ENCODE measurements at regions not wholly inside any gene's neighbourhood (a gene's known extent, or its start where the extent isn't known, plus 50 kb on each side); places are given as distances from the start of the nearest gene placed in this dataset.

GRCh38 chr20:12617076-12617475, 391.7 kb upstream of the SPTLC3 start:
- Histone ChIP-seq H3K9ac (ENCODE audit: low read length in 2 of 2) (no peak overlapping the region), H3K36me3 (ENCODE audit: control insufficient read depth in 2 of 2, insufficient read depth in 2 of 2, low read length in 2 of 2) (no peaks in the 10 kb centered on the region), H3K27ac (ENCODE audit: low read length) (no peak overlapping the region), H3K9me3 (ENCODE audit: control insufficient read depth in 2 of 2, low read length in 2 of 2) (peaks cover 0 to 4% of the 10 kb centered on the region in 2 donors), H3K4me1 (ENCODE audit: control insufficient read depth, insufficient read depth, low read length) (no peaks in the 10 kb centered on the region), H3K27me3 (ENCODE audit: control insufficient read depth in 1 of 2, insufficient read depth in 2 of 2, low read length in 2 of 2) (no peaks in the 10 kb centered on the region), H3K4me3 (ENCODE audit: low read length in 2 of 2) (no peak overlapping the region)

GRCh38 chr20:12623870-12624269, 384.9 kb upstream of the SPTLC3 start:
- no peaks in the 10 kb centered on the region for H3K36me3 ChIP-seq (ENCODE audit: control insufficient read depth in 2 of 2, insufficient read depth in 2 of 2, low read length in 2 of 2)
- no peak overlapping the region for H3K9ac ChIP-seq (ENCODE audit: low read length in 2 of 2)
- no peak overlapping the region for H3K27ac ChIP-seq (ENCODE audit: low read length)
- no peaks in the 10 kb centered on the region for H3K9me3 ChIP-seq (ENCODE audit: control insufficient read depth in 2 of 2, low read length in 2 of 2)
- H3K27me3 ChIP-seq (ENCODE audit: control insufficient read depth in 1 of 2, insufficient read depth in 2 of 2, low read length in 2 of 2) = no peaks in the 10 kb centered on the region
- no peak overlapping the region for H3K4me3 ChIP-seq (ENCODE audit: low read length in 2 of 2)
- no peaks in the 10 kb centered on the region for H3K4me1 ChIP-seq (ENCODE audit: control insufficient read depth, insufficient read depth, low read length)

GRCh38 chr20:12627485-12627884, 381.3 kb upstream of the SPTLC3 start:
- Histone ChIP-seq H3K36me3 (ENCODE audit: control insufficient read depth in 2 of 2, insufficient read depth in 2 of 2, low read length in 2 of 2) (no peaks in the 10 kb centered on the region), H3K27me3 (ENCODE audit: control insufficient read depth in 1 of 2, insufficient read depth in 2 of 2, low read length in 2 of 2) (no peaks in the 10 kb centered on the region), H3K4me1 (ENCODE audit: control insufficient read depth, insufficient read depth, low read length) (no peaks in the 10 kb centered on the region), H3K27ac (ENCODE audit: low read length) (no peak overlapping the region), H3K4me3 (ENCODE audit: low read length in 2 of 2) (no peak overlapping the region), H3K9me3 (ENCODE audit: control insufficient read depth in 2 of 2, low read length in 2 of 2) (no peaks in the 10 kb centered on the region), H3K9ac (ENCODE audit: low read length in 2 of 2) (no peak overlapping the region)

- Histone ChIP-seq H3K27me3 (ENCODE audit: control insufficient read depth in 1 of 2, insufficient read depth in 2 of 2, low read length in 2 of 2) (no peaks in the 10 kb centered on the region), H3K4me1 (ENCODE audit: control insufficient read depth, insufficient read depth, low read length) (no peaks in the 10 kb centered on the region), H3K4me3 (ENCODE audit: low read length in 2 of 2) (no peak overlapping the region), H3K36me3 (ENCODE audit: control insufficient read depth in 2 of 2, insufficient read depth in 2 of 2, low read length in 2 of 2) (no peaks in the 10 kb centered on the region), H3K9ac (ENCODE audit: low read length in 2 of 2) (no peak overlapping the region), H3K9me3 (ENCODE audit: control insufficient read depth in 2 of 2, low read length in 2 of 2) (no peaks in the 10 kb centered on the region), H3K27ac (ENCODE audit: low read length) (no peak overlapping the region)
Observed at GRCh38 chr20:12638633-12639312, 370.0 kb upstream of the SPTLC3 start.

- Histone ChIP-seq H3K36me3 (ENCODE audit: control insufficient read depth in 2 of 2, insufficient read depth in 2 of 2, low read length in 2 of 2) (no peaks in the 10 kb centered on the region), H3K4me3 (ENCODE audit: low read length in 2 of 2) (no peak overlapping the region), H3K27ac (ENCODE audit: low read length) (no peak overlapping the region), H3K27me3 (ENCODE audit: control insufficient read depth in 1 of 2, insufficient read depth in 2 of 2, low read length in 2 of 2) (no peaks in the 10 kb centered on the region), H3K9ac (ENCODE audit: low read length in 2 of 2) (no peak overlapping the region), H3K4me1 (ENCODE audit: control insufficient read depth, insufficient read depth, low read length) (no peaks in the 10 kb centered on the region), H3K9me3 (ENCODE audit: control insufficient read depth in 2 of 2, low read length in 2 of 2) (no peaks in the 10 kb centered on the region)
Observed at GRCh38 chr20:12640251-12640650, 368.5 kb upstream of the SPTLC3 start.

- H3K9ac ChIP-seq (ENCODE audit: low read length in 2 of 2) = no peak overlapping the region
- H3K9me3 ChIP-seq (ENCODE audit: control insufficient read depth in 2 of 2, low read length in 2 of 2) = no peaks in the 10 kb centered on the region
- H3K4me1 ChIP-seq (ENCODE audit: control insufficient read depth, insufficient read depth, low read length) = no peaks in the 10 kb centered on the region
- no peak overlapping the region for H3K27ac ChIP-seq (ENCODE audit: low read length)
- H3K36me3 ChIP-seq (ENCODE audit: control insufficient read depth in 2 of 2, insufficient read depth in 2 of 2, low read length in 2 of 2) = no peaks in the 10 kb centered on the region
- no peak overlapping the region for H3K4me3 ChIP-seq (ENCODE audit: low read length in 2 of 2)
- no peaks in the 10 kb centered on the region for H3K27me3 ChIP-seq (ENCODE audit: control insufficient read depth in 1 of 2, insufficient read depth in 2 of 2, low read length in 2 of 2)
Observed at GRCh38 chr20:12641619-12642018, 367.2 kb upstream of the SPTLC3 start.

- no peak overlapping the region for H3K4me3 ChIP-seq (ENCODE audit: low read length in 2 of 2)
- H3K27me3 ChIP-seq (ENCODE audit: control insufficient read depth in 1 of 2, insufficient read depth in 2 of 2, low read length in 2 of 2) = no peaks in the 10 kb centered on the region
- H3K9ac ChIP-seq (ENCODE audit: low read length in 2 of 2) = no peak overlapping the region
- H3K27ac ChIP-seq (ENCODE audit: low read length) = no peak overlapping the region
- H3K9me3 ChIP-seq (ENCODE audit: control insufficient read depth in 2 of 2, low read length in 2 of 2) = peaks cover 0 to 4% of the 10 kb centered on the region in 2 donors
- no peaks in the 10 kb centered on the region for H3K4me1 ChIP-seq (ENCODE audit: control insufficient read depth, insufficient read depth, low read length)
- no peaks in the 10 kb centered on the region for H3K36me3 ChIP-seq (ENCODE audit: control insufficient read depth in 2 of 2, insufficient read depth in 2 of 2, low read length in 2 of 2)
Observed at GRCh38 chr20:12644461-12644860, 364.3 kb upstream of the SPTLC3 start.

GRCh38 chr20:12649234-12649633, 359.5 kb upstream of the SPTLC3 start:
- H3K36me3 ChIP-seq (ENCODE audit: control insufficient read depth in 2 of 2, insufficient read depth in 2 of 2, low read length in 2 of 2) = no peaks in the 10 kb centered on the region
- no peaks in the 10 kb centered on the region for H3K27me3 ChIP-seq (ENCODE audit: control insufficient read depth in 1 of 2, insufficient read depth in 2 of 2, low read length in 2 of 2)
- H3K27ac ChIP-seq (ENCODE audit: low read length) = no peak overlapping the region
- H3K9me3 ChIP-seq (ENCODE audit: control insufficient read depth in 2 of 2, low read length in 2 of 2) = peaks cover 0 to 4% of the 10 kb centered on the region in 2 donors
- no peaks in the 10 kb centered on the region for H3K4me1 ChIP-seq (ENCODE audit: control insufficient read depth, insufficient read depth, low read length)
- no peak overlapping the region for H3K9ac ChIP-seq (ENCODE audit: low read length in 2 of 2)
- H3K4me3 ChIP-seq (ENCODE audit: low read length in 2 of 2) = no peak overlapping the region

GRCh38 chr20:12653642-12654041, 355.1 kb upstream of the SPTLC3 start:
- H3K27me3 ChIP-seq (ENCODE audit: control insufficient read depth in 1 of 2, insufficient read depth in 2 of 2, low read length in 2 of 2) = no peaks in the 10 kb centered on the region
- no peak overlapping the region for H3K27ac ChIP-seq (ENCODE audit: low read length)
- H3K36me3 ChIP-seq (ENCODE audit: control insufficient read depth in 2 of 2, insufficient read depth in 2 of 2, low read length in 2 of 2) = no peaks in the 10 kb centered on the region
- H3K4me3 ChIP-seq (ENCODE audit: low read length in 2 of 2) = no peak overlapping the region
- H3K4me1 ChIP-seq (ENCODE audit: control insufficient read depth, insufficient read depth, low read length) = no peaks in the 10 kb centered on the region
- H3K9ac ChIP-seq (ENCODE audit: low read length in 2 of 2) = no peak overlapping the region
- no peaks in the 10 kb centered on the region for H3K9me3 ChIP-seq (ENCODE audit: control insufficient read depth in 2 of 2, low read length in 2 of 2)

GRCh38 chr20:12659942-12660341, 348.8 kb upstream of the SPTLC3 start:
- Histone ChIP-seq H3K27me3 (ENCODE audit: control insufficient read depth in 1 of 2, insufficient read depth in 2 of 2, low read length in 2 of 2) (no peaks in the 10 kb centered on the region), H3K27ac (ENCODE audit: low read length) (no peak overlapping the region), H3K9me3 (ENCODE audit: control insufficient read depth in 2 of 2, low read length in 2 of 2) (no peaks in the 10 kb centered on the region), H3K4me3 (ENCODE audit: low read length in 2 of 2) (no peak overlapping the region), H3K36me3 (ENCODE audit: control insufficient read depth in 2 of 2, insufficient read depth in 2 of 2, low read length in 2 of 2) (no peaks in the 10 kb centered on the region), H3K4me1 (ENCODE audit: control insufficient read depth, insufficient read depth, low read length) (no peaks in the 10 kb centered on the region), H3K9ac (ENCODE audit: low read length in 2 of 2) (no peak overlapping the region)

- Histone ChIP-seq H3K9ac (ENCODE audit: low read length in 2 of 2) (no peak overlapping the region), H3K27me3 (ENCODE audit: control insufficient read depth in 1 of 2, insufficient read depth in 2 of 2, low read length in 2 of 2) (no peaks in the 10 kb centered on the region), H3K4me3 (ENCODE audit: low read length in 2 of 2) (no peak overlapping the region), H3K36me3 (ENCODE audit: control insufficient read depth in 2 of 2, insufficient read depth in 2 of 2, low read length in 2 of 2) (no peaks in the 10 kb centered on the region), H3K4me1 (ENCODE audit: control insufficient read depth, insufficient read depth, low read length) (no peaks in the 10 kb centered on the region), H3K9me3 (ENCODE audit: control insufficient read depth in 2 of 2, low read length in 2 of 2) (no peaks in the 10 kb centered on the region), H3K27ac (ENCODE audit: low read length) (no peak overlapping the region)
Observed at GRCh38 chr20:12660918-12661317, 347.9 kb upstream of the SPTLC3 start.
